Erythroblast (primary cell): ENCODE measurements at regions not wholly inside any gene's neighbourhood (a gene's known extent, or its start where the extent isn't known, plus 50 kb on each side); places are given as distances from the start of the nearest gene placed in this dataset.

ENCODE experiments used
- GATA1 ChIP-seq: IDR thresholded peaks from 2 replicates; pipeline ENCODE4 v1.6.1; 2011; ENCODE audit warnings: low read depth, mild to moderate bottlenecking, control low read depth, low read length, moderate library complexity
- POLR2A ChIP-seq: IDR thresholded peaks from 2 replicates; pipeline ENCODE4 v1.6.1; 2011; ENCODE audit warnings: mild to moderate bottlenecking, low read length

DNA sequence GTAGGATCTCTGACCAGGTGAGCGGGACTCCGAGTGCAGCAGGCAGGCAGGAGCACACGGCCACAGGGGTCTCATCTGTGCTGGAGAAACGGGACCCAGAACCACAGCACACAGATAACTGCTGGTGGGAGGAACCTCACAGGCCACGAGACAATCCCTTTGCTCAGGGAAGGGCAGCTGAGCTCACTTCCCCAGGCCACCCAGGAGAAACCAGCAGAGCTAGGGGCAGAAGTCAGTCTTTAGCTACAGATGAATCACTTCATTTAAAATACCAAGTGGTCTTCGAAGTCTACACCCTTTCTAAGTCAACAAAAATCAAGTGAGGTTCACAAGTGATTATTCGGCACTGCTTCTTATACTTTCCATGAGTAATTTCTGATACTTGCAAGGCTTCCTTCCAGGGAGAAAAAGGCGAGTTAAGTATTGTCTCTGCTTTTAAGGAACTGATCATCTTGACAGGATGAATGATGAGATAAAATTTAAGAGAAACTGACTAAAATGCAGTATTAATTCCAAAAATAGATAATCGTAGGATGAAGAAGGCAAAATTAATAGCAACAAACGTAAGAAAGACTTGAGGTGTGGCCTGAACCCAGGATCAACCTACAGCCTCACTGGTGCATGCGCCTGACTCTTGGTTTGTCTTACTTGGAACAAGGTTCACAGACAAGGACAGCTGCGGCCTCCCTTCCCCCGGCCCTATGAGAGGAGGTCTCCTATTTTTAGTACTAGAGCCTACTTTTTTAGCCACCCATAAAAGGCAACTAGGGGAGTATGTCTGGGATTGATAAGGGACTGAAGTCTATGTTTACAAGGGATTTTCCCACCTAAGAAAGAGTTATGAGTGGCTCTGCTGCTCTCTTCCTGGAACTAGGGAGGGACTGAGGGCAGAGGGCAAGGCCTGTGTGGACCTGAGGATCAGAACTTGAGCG lies 233.6 kb downstream of the TTLL2 start:
- TF ChIP-seq POLR2A (no peak), GATA1 (no peak)
